SK-N-MC (cell line): ENCODE measurements at regions not wholly inside any gene's neighbourhood (a gene's known extent, or its start where the extent isn't known, plus 50 kb on each side); places are given as distances from the start of the nearest gene placed in this dataset.

Source experiments
- EZH2 ChIP-seq: fragments of 200-600 bp; sonication (generic); IDR thresholded peaks from one replicate; pipeline ENCODE4 v1.6.1; 2017; ENCODE audit warnings: antibody characterized with exemption
- POLR2AphosphoS5 ChIP-seq: IDR thresholded peaks from 2 replicates; pipeline ENCODE4 v1.6.1; 2012; ENCODE audit warnings: mild to moderate bottlenecking, low read depth, low read length, borderline replicate concordance

GRCh38 chr18:66994790-66995189 is 390.9 kb upstream of the CDH19 start:
- TF ChIP-seq POLR2AphosphoS5 (no peak), EZH2 (no peak)
